Memory B cell (primary cell): ENCODE measurements at regions not wholly inside any gene's neighbourhood (a gene's known extent, or its start where the extent isn't known, plus 50 kb on each side); places are given as distances from the start of the nearest gene placed in this dataset.

Experiments used
- ATAC-seq: fragments of 150-1000 bp; cut with Tn5 transposase; 2 replicates; pipeline ENCODE4 v1.10.0; 2021; ENCODE audit warnings: low read depth, mild to moderate bottlenecking, moderate library complexity
- DNase-seq, 2 donors: peaks; one replicate each; pipeline ENCODE4 v3.0.0; 2022; ENCODE audit warnings: low spot score in 2 of 2
- H3K27ac Mint-ChIP-seq: one replicate; pipeline ENCODE4 v1.8.0; 2022; ENCODE audit warnings: mild to moderate bottlenecking, moderate library complexity, mixed read lengths
- H3K27me3 Mint-ChIP-seq: one replicate; pipeline ENCODE4 v1.8.0; 2022; ENCODE audit warnings: mixed read lengths
- H3K36me3 Mint-ChIP-seq: one replicate; pipeline ENCODE4 v1.8.0; 2022; ENCODE audit warnings: mild to moderate bottlenecking, mixed read lengths
- H3K4me1 Mint-ChIP-seq: one replicate; pipeline ENCODE4 v1.8.0; 2022; ENCODE audit warnings: mixed read lengths
- H3K4me3 Mint-ChIP-seq: one replicate; pipeline ENCODE4 v1.8.0; 2022; ENCODE audit warnings: mild to moderate bottlenecking, moderate library complexity, mixed read lengths
- H3K9me3 Mint-ChIP-seq: one replicate; pipeline ENCODE4 v1.8.0; 2022; ENCODE audit warnings: mixed read lengths

DNA sequence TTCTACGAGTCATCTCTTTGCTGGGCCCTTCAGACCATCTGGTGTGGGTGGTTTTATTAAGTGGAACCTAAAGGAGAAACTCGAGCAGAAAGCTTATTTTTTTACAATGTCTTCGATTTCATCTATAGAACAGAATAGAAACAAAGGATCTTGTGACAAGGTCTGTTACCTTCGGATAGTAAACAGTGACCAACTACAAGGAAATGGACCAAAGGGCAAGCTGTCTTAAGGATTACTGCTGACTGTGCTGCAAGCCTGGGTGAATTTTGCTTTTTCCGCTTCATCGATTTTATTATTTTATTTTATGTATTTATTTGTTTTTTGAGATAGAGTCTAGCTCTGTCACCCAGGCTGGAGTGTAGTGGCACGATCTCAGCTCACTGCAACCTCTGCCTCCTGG lies 348.9 kb upstream of the ERCC4 start:
- H3K4me3 Mint-ChIP-seq = no peak overlapping the region
- ATAC-seq (no peak), DNase-seq (no peak)
- peaks cover 4% of the 10 kb centered on the region for H3K9me3 Mint-ChIP-seq
- no peaks in the 10 kb centered on the region for H3K4me1 Mint-ChIP-seq
- H3K27me3 Mint-ChIP-seq = no peaks in the 10 kb centered on the region
- H3K36me3 Mint-ChIP-seq = no peaks in the 10 kb centered on the region
- H3K27ac Mint-ChIP-seq = no peak overlapping the region

- Mint-ChIP-seq H3K9me3 (peaks cover 2% of the 10 kb centered on the region), H3K4me1 (no peaks in the 10 kb centered on the region), H3K4me3 (no peak overlapping the region), H3K27ac (no peak overlapping the region), H3K27me3 (no peaks in the 10 kb centered on the region), H3K36me3 (no peaks in the 10 kb centered on the region)
- ATAC-seq (no peak), DNase-seq (no peak)
These were observed 346.1 kb upstream of the ERCC4 start for GRCh38 chr16:13573903-13574302.

GRCh38 chr16:13586051-13586450 lies 333.9 kb upstream of the ERCC4 start:
- Mint-ChIP-seq H3K4me3 (no peak overlapping the region), H3K9me3 (no peaks in the 10 kb centered on the region), H3K4me1 (no peaks in the 10 kb centered on the region), H3K27ac (no peak overlapping the region), H3K36me3 (no peaks in the 10 kb centered on the region), H3K27me3 (no peaks in the 10 kb centered on the region)
- DNase-seq = no peak
- no peak for ATAC-seq

GRCh38 chr16:13587181-13587580 lies 332.8 kb upstream of the ERCC4 start:
- no peak for ATAC-seq
- H3K9me3 Mint-ChIP-seq = no peaks in the 10 kb centered on the region
- H3K27me3 Mint-ChIP-seq = no peaks in the 10 kb centered on the region

GRCh38 chr16:13594823-13595222 lies 325.1 kb upstream of the ERCC4 start:
- Mint-ChIP-seq H3K27me3 (no peaks in the 10 kb centered on the region), H3K4me1 (no peaks in the 10 kb centered on the region), H3K9me3 (no peaks in the 10 kb centered on the region), H3K27ac (no peak overlapping the region), H3K36me3 (no peaks in the 10 kb centered on the region), H3K4me3 (no peak overlapping the region)
- ATAC-seq = no peak
- no peak for DNase-seq

More at GRCh38 chr16:13587181-13587580, 332.8 kb upstream of the ERCC4 start:
- no peak overlapping the region for H3K4me3 Mint-ChIP-seq
- H3K4me1 Mint-ChIP-seq = no peaks in the 10 kb centered on the region
- DNase-seq = no peak
- H3K27ac Mint-ChIP-seq = no peak overlapping the region
- no peaks in the 10 kb centered on the region for H3K36me3 Mint-ChIP-seq

DNA sequence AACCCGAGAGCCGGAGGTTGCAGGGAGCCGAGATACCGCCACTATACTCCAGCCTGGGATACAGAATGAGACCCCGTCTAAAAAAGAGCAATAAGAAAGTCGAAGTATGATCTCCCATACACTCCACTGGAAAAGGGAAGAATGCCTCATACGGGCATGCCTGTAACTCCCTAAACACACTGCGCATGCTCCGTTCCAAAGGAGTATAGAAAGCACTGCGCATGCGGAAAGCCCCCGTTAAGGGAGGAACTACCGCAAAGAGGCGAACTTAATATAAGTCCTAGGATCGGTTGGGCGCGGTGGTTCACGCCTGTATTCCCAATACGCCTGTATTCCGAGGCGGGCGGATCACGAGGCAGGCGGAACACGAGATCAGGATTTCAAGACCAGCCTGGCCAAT lies 313.1 kb upstream of the ERCC4 start:
- no peak overlapping the region for H3K27ac Mint-ChIP-seq
- no peaks in the 10 kb centered on the region for H3K4me1 Mint-ChIP-seq
- no peak overlapping the region for H3K4me3 Mint-ChIP-seq
- ATAC-seq (no peak), DNase-seq (no peak)
- H3K36me3 Mint-ChIP-seq = no peaks in the 10 kb centered on the region
- H3K27me3 Mint-ChIP-seq = no peaks in the 10 kb centered on the region
- no peaks in the 10 kb centered on the region for H3K9me3 Mint-ChIP-seq

DNA sequence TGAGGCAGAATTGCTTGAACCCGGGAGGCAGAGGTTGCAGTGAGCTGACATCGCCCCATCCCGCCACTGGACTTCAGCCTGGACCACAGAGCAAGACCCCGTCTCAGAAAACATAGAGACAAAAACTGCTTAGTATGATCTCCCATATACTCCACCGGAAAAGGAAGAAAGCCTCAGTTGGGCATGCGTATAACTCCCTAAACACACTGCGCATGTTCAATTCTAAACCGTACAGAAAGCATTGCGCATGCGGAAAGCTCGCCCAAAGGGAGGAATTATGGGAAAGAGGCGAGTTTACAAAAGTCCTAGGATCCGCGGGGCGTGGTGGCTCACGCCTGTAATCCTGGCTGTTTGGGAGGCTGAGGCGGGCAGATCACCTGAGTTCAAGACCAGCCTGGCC lies 312.7 kb upstream of the ERCC4 start:
- H3K36me3 Mint-ChIP-seq = no peaks in the 10 kb centered on the region
- no peak overlapping the region for H3K4me3 Mint-ChIP-seq
- no peak for ATAC-seq
- no peaks in the 10 kb centered on the region for H3K9me3 Mint-ChIP-seq
- no peaks in the 10 kb centered on the region for H3K4me1 Mint-ChIP-seq
- no peak for DNase-seq
- no peak overlapping the region for H3K27ac Mint-ChIP-seq
- H3K27me3 Mint-ChIP-seq = no peaks in the 10 kb centered on the region

- DNase-seq = no peak
- Mint-ChIP-seq H3K36me3 (no peaks in the 10 kb centered on the region), H3K4me1 (no peaks in the 10 kb centered on the region), H3K27ac (no peak overlapping the region), H3K9me3 (peaks cover 2% of the 10 kb centered on the region), H3K4me3 (no peak overlapping the region), H3K27me3 (no peaks in the 10 kb centered on the region)
- ATAC-seq = no peak
These were observed 308.4 kb upstream of the ERCC4 start for GRCh38 chr16:13611596-13611995.

GRCh38 chr16:13612623-13613022 lies 307.3 kb upstream of the ERCC4 start:
- H3K27ac Mint-ChIP-seq = no peak overlapping the region
- no peak for ATAC-seq
- H3K27me3 Mint-ChIP-seq = no peaks in the 10 kb centered on the region
- peaks cover 2% of the 10 kb centered on the region for H3K9me3 Mint-ChIP-seq
- H3K36me3 Mint-ChIP-seq = no peaks in the 10 kb centered on the region
- no peak for DNase-seq
- H3K4me1 Mint-ChIP-seq = no peaks in the 10 kb centered on the region
- no peak overlapping the region for H3K4me3 Mint-ChIP-seq

DNA sequence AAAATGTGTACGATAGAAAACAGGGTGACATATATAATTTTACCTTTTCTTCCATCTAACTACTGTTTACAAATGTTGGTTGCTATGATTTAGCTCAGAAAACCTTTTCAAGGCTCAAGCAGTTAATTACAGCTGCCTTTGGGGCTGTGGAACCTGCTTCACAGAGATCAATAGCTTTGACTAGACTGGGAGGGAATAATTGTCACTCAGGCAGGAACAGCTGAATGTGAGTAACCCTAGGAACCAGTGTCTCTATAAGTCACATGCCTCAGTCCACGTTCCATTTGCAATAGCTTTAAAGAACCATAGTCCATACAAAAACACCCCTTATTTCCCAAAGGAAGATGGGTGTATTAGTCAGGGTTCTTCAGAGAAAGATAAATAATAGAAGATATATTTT lies 306.8 kb upstream of the ERCC4 start:
- Mint-ChIP-seq H3K27ac (no peak overlapping the region), H3K4me3 (no peak overlapping the region), H3K4me1 (no peaks in the 10 kb centered on the region), H3K9me3 (peaks cover 2% of the 10 kb centered on the region), H3K27me3 (no peaks in the 10 kb centered on the region), H3K36me3 (no peaks in the 10 kb centered on the region)
- DNase-seq (no peak), ATAC-seq (no peak)

DNA sequence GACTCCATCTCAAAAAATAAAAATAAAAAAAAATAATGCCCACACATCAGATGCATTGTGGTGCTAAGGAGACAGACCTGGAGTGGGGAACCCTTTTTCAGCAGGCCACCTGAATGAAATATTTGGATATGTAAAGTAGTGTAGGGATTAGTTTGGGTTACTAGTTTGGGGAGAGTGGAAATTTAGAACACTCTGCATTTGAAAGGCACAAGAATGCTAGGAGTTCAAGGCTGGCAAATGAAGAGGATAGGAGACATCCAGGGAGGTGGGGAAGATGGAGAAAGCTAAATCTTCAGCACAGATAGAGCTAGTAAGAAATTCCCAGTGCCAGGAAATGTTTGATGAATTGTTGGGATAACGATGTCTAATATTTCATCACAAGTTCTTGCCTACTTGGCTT lies 298.3 kb upstream of the ERCC4 start:
- Mint-ChIP-seq H3K27me3 (peaks cover 6% of the 10 kb centered on the region), H3K36me3 (no peaks in the 10 kb centered on the region), H3K4me3 (no peak overlapping the region), H3K27ac (no peak overlapping the region), H3K9me3 (peaks cover 2% of the 10 kb centered on the region), H3K4me1 (no peaks in the 10 kb centered on the region)
- no peak for ATAC-seq
- DNase-seq = no peak

- Mint-ChIP-seq H3K9me3 (peaks cover 1% of the 10 kb centered on the region), H3K4me3 (no peak overlapping the region), H3K27ac (no peak overlapping the region), H3K4me1 (peaks cover 3% of the 10 kb centered on the region), H3K27me3 (peaks cover 3% of the 10 kb centered on the region), H3K36me3 (no peaks in the 10 kb centered on the region)
- DNase-seq (no peak), ATAC-seq (no peak)
These were observed 291.8 kb upstream of the ERCC4 start for GRCh38 chr16:13628156-13628555.

DNA sequence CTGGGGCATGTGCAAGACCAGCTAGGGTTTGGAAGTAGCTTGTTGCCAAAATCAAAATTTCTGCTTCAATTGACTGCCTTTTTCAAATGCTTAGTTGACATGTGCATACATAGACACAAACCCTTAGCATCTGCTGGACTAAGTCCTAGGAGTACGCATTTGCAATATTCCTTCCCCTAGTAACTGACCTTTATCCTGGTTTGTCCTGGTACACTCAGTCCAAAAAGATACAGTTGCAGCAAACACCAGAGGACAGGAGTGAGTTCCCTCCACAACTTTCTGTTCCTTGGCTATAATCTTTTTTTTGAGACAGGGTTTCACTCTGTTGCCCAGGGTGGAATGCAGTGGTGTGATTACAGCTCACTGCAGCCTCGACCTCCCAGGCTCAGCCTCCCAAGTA lies 290.2 kb upstream of the ERCC4 start:
- Mint-ChIP-seq H3K27ac (no peak overlapping the region), H3K9me3 (peaks cover 1% of the 10 kb centered on the region), H3K36me3 (no peaks in the 10 kb centered on the region), H3K4me1 (peaks cover 3% of the 10 kb centered on the region), H3K27me3 (peaks cover 3% of the 10 kb centered on the region), H3K4me3 (no peak overlapping the region)
- no peak for ATAC-seq
- DNase-seq = no peak

GRCh38 chr16:13630374-13630773 lies 289.6 kb upstream of the ERCC4 start:
- H3K27me3 Mint-ChIP-seq = no peaks in the 10 kb centered on the region
- H3K4me3 Mint-ChIP-seq = no peak overlapping the region
- ATAC-seq (no peak), DNase-seq (no peak)
- no peak overlapping the region for H3K27ac Mint-ChIP-seq
- no peaks in the 10 kb centered on the region for H3K36me3 Mint-ChIP-seq
- peaks cover 3% of the 10 kb centered on the region for H3K4me1 Mint-ChIP-seq
- H3K9me3 Mint-ChIP-seq = peaks cover 3% of the 10 kb centered on the region

DNA sequence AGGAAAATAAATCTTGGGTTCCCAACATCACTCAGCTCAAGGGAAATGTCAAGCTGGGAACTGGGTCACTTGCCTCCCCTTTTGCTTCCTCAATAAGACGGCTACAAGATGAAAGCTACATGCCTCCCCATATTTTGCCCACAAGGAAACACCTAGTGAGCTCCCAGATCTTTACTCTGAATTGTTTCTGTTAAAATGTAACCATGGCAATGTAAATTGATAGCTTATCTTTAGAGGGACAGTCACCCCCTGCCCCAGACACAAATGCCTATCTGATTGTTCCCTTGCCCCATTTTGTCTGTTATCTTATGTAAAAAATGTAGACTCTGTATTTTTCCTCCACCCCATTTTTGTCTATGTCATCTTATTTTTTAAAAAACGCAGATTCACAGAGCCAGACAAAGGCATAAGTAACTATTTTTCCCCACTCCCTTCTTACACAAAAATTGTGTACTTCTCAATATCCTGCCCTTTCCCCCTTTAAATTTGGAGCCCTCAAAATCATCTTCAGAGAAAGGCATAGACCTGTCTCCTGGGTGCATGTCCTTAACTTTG lies 288.7 kb upstream of the ERCC4 start:
- ATAC-seq (no peak), DNase-seq (no peak)
- no peak overlapping the region for H3K4me3 Mint-ChIP-seq
- H3K27ac Mint-ChIP-seq = no peak overlapping the region
- no peaks in the 10 kb centered on the region for H3K36me3 Mint-ChIP-seq
- peaks cover 5% of the 10 kb centered on the region for H3K9me3 Mint-ChIP-seq
- H3K27me3 Mint-ChIP-seq = no peaks in the 10 kb centered on the region
- peaks cover 3% of the 10 kb centered on the region for H3K4me1 Mint-ChIP-seq
